Stimulated activated CD4-positive, alpha-beta T cell treated with anti-CD3 and anti-CD28 coated beads, Interleukin-1b, Interleukin-23, amount 100 ng/mL, for 1 hour (primary cell): ENCODE measurements at regions not wholly inside any gene's neighbourhood (a gene's known extent, or its start where the extent isn't known, plus 50 kb on each side); places are given as distances from the start of the nearest gene placed in this dataset.

Experiments
- DNase-seq, 2 donors: peaks; one replicate each; pipeline ENCODE4 v3.0.0-alpha.2; 2020; ENCODE audit warnings: low read depth in 2 of 2

DNA sequence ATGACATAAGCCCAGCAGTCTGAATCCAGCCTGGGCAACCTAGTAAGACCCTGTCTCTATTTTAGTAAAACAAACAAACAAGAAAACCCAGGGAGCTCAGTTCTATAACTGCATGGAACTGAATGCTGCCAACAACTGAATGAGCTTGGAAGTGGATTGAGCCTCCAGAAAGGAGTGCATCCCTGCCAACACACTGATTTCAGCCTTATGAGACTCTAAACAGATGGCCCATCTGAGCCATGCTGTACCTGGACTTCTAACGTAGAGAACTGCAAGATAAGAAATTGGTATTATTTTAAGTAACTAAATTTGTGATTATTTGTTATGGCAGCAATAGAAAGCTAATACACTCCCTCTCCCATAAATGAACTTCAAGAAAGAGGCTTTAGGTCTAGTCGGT, 150.4 kb upstream of the RAI14 start:
- no peak for DNase-seq

DNA sequence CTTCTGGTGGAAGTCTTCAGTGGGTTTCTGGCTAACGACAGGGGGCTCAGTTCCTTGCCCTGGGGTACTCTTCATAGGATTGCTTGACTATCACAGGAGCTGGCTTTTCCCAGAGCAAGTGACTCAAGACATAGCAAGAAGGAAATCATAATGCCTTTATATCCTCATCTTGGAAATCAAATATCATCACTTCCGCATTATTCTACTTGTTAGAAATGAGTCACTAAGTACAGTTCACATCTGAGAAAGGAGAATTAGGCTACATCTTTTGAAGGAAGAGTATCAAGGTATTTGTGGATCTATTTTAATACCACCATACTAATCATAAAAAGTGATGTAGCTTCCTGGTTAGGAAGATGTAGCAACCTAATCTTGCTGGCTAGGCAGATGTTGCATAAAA, 148.2 kb upstream of the RAI14 start:
- DNase-seq, result no peak

- no peak for DNase-seq
Observed at GRCh38 chr5:34509392-34509791, 146.7 kb upstream of the RAI14 start.

- no peak for DNase-seq
Observed at GRCh38 chr5:34510002-34510401, 146.1 kb upstream of the RAI14 start.

GRCh38 chr5:34511063-34511462, 145.1 kb upstream of the RAI14 start:
- no peak for DNase-seq

GRCh38 chr5:34511481-34511880, 144.6 kb upstream of the RAI14 start:
- no peak for DNase-seq

DNA sequence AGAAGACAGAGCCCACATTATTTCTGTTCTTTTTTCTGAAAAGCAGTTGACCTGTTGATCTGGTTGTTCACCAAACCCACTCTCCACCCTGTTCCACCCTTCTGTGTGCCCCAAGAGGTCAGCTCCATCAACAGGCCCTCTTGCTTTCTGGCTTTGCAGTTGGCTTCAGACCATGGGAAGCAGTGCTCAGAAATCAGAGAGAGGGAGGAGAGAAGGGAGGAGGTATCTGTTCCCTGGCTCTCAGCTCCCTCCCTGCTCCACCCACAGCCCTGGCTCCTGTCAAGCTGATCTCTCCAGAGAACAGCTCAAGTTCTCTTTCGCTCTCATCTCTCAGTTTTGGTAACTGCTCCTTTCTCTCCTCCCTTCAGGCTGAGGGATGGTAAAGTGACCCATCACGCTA, 144.2 kb upstream of the RAI14 start:
- no peak for DNase-seq

GRCh38 chr5:34516166-34516565, 140.0 kb upstream of the RAI14 start:
- no peak for DNase-seq

GRCh38 chr5:34516686-34517085, 139.4 kb upstream of the RAI14 start:
- DNase-seq, result no peak

DNA sequence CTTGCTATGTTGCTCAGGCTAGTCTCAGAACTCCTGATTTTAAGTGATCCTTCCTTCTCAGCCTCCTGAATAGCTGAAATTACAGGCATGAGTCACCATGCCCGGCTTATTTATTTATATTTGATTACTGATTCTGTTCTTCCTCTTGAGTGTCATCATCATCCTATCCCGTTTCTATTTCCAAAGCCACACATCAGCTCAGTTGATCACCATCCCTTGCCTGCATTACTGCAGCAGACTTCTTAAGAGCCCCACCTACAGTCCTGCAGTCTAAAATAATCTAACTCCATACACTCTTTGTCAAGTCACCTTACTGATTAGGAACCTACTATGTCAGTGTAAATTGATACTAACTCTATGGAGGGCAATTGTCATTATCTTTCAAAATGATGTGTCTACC, 138.9 kb upstream of the RAI14 start:
- DNase-seq, result no peak

DNA sequence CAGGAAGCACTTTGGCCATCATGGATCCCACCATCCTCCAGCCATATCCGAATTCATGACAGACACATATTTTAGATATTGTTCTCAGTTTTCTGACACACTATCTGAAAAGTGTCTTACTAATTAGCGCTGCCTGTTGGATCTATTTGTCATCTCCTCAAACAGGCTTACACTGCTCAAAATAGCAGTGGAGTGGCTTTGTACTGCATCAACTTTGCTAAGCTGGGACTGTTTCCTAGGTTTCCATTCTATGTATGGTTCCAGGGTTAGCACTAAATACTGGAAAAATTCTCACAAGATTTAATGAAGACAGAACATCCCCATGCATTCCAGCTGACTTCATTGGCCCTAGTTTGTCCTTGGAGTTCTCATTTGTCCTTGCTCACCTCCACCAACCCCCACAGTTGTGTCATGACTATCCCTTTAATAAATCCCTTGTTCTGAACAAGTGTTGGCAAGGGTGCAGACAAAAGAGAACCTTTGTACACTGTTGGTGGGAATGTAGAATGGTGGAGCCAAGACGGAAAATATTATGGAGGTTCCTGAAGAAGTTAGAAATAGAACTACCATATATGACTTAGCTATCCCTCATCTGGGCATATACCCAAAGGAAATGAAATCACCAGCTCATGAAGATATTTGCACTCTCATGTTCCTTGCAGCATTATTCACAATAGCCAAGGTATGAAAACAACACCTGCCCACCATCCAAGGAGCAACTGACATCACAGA, 136.5 kb upstream of the RAI14 start:
- no peak for DNase-seq

GRCh38 chr5:34521628-34522290, 134.4 kb upstream of the RAI14 start:
- no peak for DNase-seq

DNA sequence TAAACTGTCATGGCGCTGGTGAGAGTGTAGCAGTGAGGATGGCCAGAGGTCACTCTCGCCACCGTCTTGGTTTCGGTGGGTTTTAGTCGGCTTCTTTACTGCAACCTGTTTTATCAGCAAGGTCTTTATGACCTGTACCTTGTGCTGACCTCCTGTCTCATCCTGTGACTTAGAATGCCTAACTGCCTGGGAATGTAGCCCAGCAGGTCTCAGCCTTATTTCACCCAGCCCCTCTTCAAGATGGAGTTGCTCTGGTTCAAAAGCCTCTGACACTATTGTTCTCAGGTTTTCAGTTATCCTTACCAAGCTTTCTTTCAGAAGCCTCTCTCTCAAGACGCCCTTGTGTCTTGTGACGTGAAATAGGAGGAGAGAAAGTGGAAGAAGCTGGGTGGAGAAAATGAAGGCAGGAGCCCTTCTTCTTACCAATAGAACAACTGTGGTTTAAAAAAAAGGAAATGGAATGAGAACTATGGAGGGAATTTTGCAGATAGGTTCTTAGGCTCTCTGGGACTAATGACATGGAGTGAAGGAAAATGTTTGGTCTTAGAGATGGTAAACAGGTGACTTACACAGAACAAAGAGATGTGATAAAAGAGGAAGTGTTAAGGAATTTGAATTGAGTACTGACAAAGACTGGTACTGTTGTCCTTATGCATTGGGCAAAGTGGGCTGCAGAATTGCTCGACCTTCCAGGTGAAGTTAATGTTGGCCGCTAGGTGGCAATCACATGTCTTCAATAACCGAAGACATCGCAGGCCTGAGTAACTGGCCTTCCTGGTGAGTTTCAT, 133.3 kb upstream of the RAI14 start:
- DNase-seq, result peak in 1 of 2 donors; percentile 3

DNA sequence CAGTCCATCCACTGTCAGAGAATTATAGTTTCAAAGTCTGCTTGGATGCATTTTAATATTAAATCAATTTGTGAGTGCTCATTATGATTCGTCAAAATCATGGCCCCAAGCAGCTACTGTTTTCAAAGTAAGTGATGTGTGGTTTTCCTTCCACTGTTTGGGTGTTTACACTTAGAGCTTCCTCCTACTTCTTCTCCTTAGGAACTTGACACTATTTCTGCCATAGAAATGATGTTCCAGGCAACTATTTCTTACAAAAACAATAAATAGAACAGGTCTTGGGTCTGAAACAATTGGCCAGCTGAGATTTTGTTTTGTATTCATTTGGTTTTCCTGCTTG, 132.8 kb upstream of the RAI14 start:
- DNase-seq, result no peak

DNA sequence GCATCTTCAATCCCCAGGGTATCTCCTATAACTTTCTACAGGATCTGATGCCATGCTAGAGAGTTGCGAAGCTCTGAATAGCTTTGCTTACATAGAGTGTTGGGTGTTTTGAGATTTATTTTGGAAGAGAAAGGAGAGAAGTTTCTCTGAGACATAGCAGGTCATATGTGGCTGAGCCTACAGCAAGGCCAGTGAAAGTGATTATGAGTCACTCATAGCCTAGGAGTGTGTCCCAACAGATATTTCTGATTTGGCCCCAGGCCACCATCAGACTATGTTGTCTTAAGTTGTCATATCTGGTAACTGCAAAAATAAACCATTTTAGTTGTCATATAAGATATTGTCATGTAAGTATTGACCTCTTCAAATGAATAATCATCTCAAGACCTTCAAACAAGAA, 132.0 kb upstream of the RAI14 start:
- DNase-seq, result no peak

- DNase-seq, result no peak
Observed at GRCh38 chr5:34525761-34526160, 130.4 kb upstream of the RAI14 start.

DNA sequence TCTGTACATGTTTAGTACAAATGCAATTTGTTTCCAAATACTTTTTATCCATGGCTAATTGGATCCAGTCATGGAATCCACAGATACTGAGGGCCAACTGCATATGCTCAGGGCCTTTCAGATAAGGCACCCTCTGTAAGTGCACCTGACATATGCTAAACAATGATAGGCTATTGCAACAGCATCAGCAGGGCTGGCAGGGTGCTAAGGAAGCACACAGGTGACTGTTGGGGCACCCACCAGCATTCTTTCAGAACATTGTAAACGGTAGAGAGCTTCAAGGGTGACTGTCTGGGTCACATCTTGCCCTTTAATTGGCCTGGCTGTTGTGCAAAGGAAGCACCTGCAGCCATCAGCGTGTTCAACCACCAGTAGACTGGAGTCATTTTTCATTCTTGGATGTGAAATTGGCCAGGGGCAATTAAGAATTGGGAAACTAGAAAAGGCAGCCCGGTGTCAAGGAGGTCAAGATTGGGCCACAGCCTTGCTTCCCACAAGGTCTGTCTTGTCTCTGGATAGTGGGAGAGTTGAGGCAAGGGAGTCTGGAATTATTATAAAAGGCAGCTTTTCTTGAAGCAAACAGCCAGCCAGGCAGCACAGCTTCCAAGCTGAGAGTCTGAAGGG, 129.3 kb upstream of the RAI14 start:
- no peak for DNase-seq

DNA sequence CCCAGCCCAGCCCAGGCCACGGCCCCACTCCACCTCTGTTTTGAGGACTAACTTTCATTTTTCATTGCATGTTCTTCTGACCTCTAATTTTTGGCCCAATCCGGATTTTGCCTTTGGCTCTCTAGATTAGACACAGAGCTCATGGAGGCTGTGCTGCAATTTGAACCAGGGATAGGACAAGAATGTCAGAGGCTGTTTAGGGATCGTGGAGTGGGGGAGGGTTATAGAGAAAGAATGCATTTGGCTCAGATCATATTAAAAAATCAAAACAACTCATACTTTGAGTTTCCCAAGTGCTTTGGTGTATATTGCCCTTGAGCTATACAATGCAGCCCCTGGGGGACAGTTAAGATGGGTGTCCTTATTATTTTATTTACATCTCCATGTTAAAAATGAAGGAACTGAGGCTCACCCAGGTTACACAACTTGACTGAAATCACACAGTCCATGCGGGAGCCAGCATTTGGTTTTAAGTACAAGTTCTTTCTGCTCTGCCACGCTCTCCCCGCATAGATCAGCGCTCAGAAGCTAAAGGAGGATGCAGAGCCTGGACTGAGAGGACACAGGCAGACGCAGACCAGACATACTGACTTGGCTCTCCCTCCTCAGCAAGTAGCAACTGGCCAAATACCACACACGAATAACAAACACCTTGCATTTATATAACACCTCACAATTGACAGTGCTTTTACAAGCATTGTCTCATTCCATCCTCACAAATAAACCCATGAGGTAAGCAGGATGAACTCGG, 126.4 kb upstream of the RAI14 start:
- DNase-seq, result no peak

- no peak for DNase-seq
Observed at GRCh38 chr5:34530637-34531036, 125.5 kb upstream of the RAI14 start.

GRCh38 chr5:34531751-34532360, 124.3 kb upstream of the RAI14 start:
- no peak for DNase-seq
